WTC11 (cell line): ENCODE measurements at regions not wholly inside any gene's neighbourhood (a gene's known extent, or its start where the extent isn't known, plus 50 kb on each side); places are given as distances from the start of the nearest gene placed in this dataset.

Source experiments
- ATAC-seq: fragments of 200-7000 bp; cut with Tn5 transposase; 2 replicates; pipeline ENCODE4 v1.10.0; 2021; ENCODE audit warnings: mild to moderate bottlenecking, moderate library complexity
- CTCF ChIA-PET: fragments of 300-600 bp; sonication (Branson Sonifier 250); formaldehyde crosslinking; loops from one replicate; lab custom pipeline; 2021; ENCODE audit warnings: antibody characterized with exemption; lab: Charles Lee
- POLR2A ChIA-PET: fragments of 350-600 bp; sonication (Branson Sonifier 250); formaldehyde crosslinking; loops from one replicate; lab custom pipeline; 2021; ENCODE audit warnings: antibody characterized with exemption; lab: Charles Lee
- DNase-seq: peaks from one replicate; pipeline ENCODE4 v3.0.0; 2021; ENCODE audit warnings: low spot score
- H3K27ac Mint-ChIP-seq: 2 replicates; pipeline ENCODE4 v1.8.0; 2021; ENCODE audit warnings: mixed read lengths
- H3K27me3 Mint-ChIP-seq: 2 replicates; pipeline ENCODE4 v1.8.0; 2021; ENCODE audit warnings: low read depth, mild to moderate bottlenecking, moderate library complexity, mixed read lengths
- H3K36me3 Mint-ChIP-seq: 2 replicates; pipeline ENCODE4 v1.8.0; 2021; ENCODE audit warnings: mixed read lengths
- H3K4me1 Mint-ChIP-seq: 2 replicates; pipeline ENCODE4 v1.8.0; 2022; ENCODE audit warnings: mixed read lengths
- H3K4me3 Mint-ChIP-seq: 2 replicates; pipeline ENCODE4 v1.8.0; 2021; ENCODE audit warnings: mild to moderate bottlenecking, moderate library complexity, mixed read lengths
- H3K9me3 Mint-ChIP-seq: 2 replicates; pipeline ENCODE4 v1.8.0; 2021; ENCODE audit warnings: mixed read lengths
- AFF4 ChIP-seq: sonication (generic); formaldehyde crosslinking; IDR thresholded peaks from 2 replicates; pipeline ENCODE4 v1.8.1; 2023; ENCODE audit warnings: mild to moderate bottlenecking, missing genetic modification reagents, borderline replicate concordance
- ARID4B ChIP-seq: sonication (generic); formaldehyde crosslinking; IDR thresholded peaks from 2 replicates; pipeline ENCODE4 v1.8.0; 2023; ENCODE audit warnings: missing genetic modification reagents, mild to moderate bottlenecking, borderline replicate concordance
- ATF3 ChIP-seq: sonication (generic); formaldehyde crosslinking; conservative IDR thresholded peaks from 2 replicates; pipeline ENCODE4 v1.8.1; 2022; ENCODE audit warnings: mild to moderate bottlenecking, missing genetic modification reagents
- CDX4 ChIP-seq: fragments of 250-450 bp; sonication (Bioruptor Pico); IDR thresholded peaks from 2 replicates; pipeline ENCODE4 v1.9.0; 2021; ENCODE audit warnings: moderate library complexity, mild to moderate bottlenecking, inconsistent platforms, borderline replicate concordance
- CREB1 ChIP-seq: sonication (generic); formaldehyde crosslinking; IDR thresholded peaks from 2 replicates; pipeline ENCODE4 v1.8.0; 2023; ENCODE audit warnings: mild to moderate bottlenecking, missing genetic modification reagents
- CTCF ChIP-seq: fragments of 200-600 bp; IDR thresholded peaks from 2 replicates; pipeline ENCODE4 v1.8.0; 2022; ENCODE audit warnings: antibody characterized with exemption
- E2F5 ChIP-seq: sonication (generic); formaldehyde crosslinking; IDR thresholded peaks from 2 replicates; pipeline ENCODE4 v1.8.1; 2022; ENCODE audit warnings: mild to moderate bottlenecking, moderate library complexity, missing genetic modification reagents
- ELF4 ChIP-seq: sonication (generic); formaldehyde crosslinking; IDR thresholded peaks from 2 replicates; pipeline ENCODE4 v1.8.1; 2022; ENCODE audit warnings: low read depth, mild to moderate bottlenecking, moderate library complexity, missing genetic modification reagents

GRCh38 chr9:89811886-89812450 is 207.2 kb downstream of the GADD45G start:
- ChIA-PET POLR2A (no interaction called here), CTCF (no interaction called here)
- peaks cover 1% of the 10 kb centered on the region; the same call in 1 of the 2 replicates for H3K9me3 Mint-ChIP-seq
- H3K27me3 Mint-ChIP-seq: no peaks in the 10 kb centered on the region
- no peaks in the 10 kb centered on the region for H3K36me3 Mint-ChIP-seq
- H3K4me3 Mint-ChIP-seq: no peak overlapping the region
- no peak for DNase-seq
- no peak overlapping the region for H3K27ac Mint-ChIP-seq
- TF ChIP-seq CREB1 (CRISPR knock-in tag) (no peak), AFF4 (no peak), ATF3 (CRISPR knock-in tag) (no peak)
- peaks cover 34% of the 10 kb centered on the region for H3K4me1 Mint-ChIP-seq
- no peak for ATAC-seq

- H3K27me3 Mint-ChIP-seq: no peaks in the 10 kb centered on the region
Observed at GRCh38 chr9:89812556-89813181, 207.9 kb downstream of the GADD45G start.

More at GRCh38 chr9:89812556-89813181, 207.9 kb downstream of the GADD45G start:
- TF ChIP-seq CTCF (no peak), ELF4 (CRISPR knock-in tag) (no peak), E2F5 (no peak), ATF3 (CRISPR knock-in tag) (no peak), CDX4 (CRISPR knock-in tag) (no peak), ARID4B (CRISPR knock-in tag) (no peak)
- no peak overlapping the region for H3K27ac Mint-ChIP-seq
- DNase-seq (no peak), ATAC-seq (no peak)
- no peaks in the 10 kb centered on the region for H3K9me3 Mint-ChIP-seq
- CTCF ChIA-PET: no interaction called here
- H3K4me3 Mint-ChIP-seq: no peak overlapping the region
- no peaks in the 10 kb centered on the region for H3K36me3 Mint-ChIP-seq
- H3K4me1 Mint-ChIP-seq: peaks cover 30% of the 10 kb centered on the region
- POLR2A ChIA-PET: no interaction called here
